ENCODE measurements at regions not wholly inside any gene's neighbourhood (a gene's known extent, or its start where the extent isn't known, plus 50 kb on each side); places are given as distances from the start of the nearest gene placed in this dataset.

DNA sequence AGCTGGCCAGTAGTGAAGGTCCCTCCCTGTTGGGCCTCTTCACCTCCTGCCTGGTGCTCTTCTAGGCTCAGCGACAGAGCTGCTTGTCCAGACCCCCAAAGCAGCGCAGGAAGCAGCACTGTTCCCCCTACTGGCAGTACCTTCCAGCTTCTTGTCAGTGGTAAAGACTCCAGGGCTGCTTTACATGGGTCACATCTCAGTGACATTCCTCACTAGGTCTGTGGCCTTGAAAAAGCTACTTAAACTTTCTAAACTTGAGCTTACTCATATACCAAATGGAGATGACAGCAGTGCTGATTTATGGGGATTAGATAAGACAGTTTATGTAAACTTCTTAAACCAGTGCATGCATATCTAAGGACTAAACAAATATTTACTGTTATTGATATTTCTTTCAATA lies 117.3 kb downstream of the FAT4 start:
- no peak for TF ChIP-seq POLR2AphosphoS5 (IDR thresholded peaks at IDR 0.05)
- TF ChIP-seq CTCF (IDR thresholded peaks at IDR 0.05): no peak
